ENCODE measurements at regions not wholly inside any gene's neighbourhood (a gene's known extent, or its start where the extent isn't known, plus 50 kb on each side); places are given as distances from the start of the nearest gene placed in this dataset.

DNA sequence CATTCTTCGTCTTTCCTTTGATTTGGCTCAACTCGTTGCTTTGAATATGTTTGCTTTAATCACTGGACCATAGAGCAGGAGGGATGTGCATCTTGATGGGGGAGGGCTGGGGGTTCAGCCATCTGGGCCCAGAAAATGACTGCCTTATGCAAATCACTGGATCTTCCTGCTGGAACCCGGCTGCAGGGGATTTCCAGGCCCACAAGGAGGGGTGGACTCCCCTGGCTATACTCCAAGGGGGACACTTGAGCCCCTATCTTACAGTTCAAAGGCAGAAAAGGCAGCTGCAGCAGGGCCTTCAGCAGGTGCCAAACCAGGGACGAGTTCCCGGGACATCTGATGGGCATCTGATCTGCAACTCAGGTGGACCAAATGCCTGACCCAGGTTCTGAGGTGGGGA is 122.5 kb downstream of the DICER1 start:
- Histone ChIP-seq H3K4me1 (ENCODE audit: control insufficient read depth, insufficient read depth, low read length) (no peaks in the 10 kb centered on the region), H3K27ac (ENCODE audit: low read depth, low read length) (no peak overlapping the region), H3K4me3 (ENCODE audit: low read depth, low read length) (no peak overlapping the region), H3K27me3 (ENCODE audit: control insufficient read depth, insufficient read depth, low read length) (no peaks in the 10 kb centered on the region), H3K9me3 (ENCODE audit: control insufficient read depth, insufficient read depth, low read length) (peaks cover 3% of the 10 kb centered on the region; the same call in 1 of the 2 replicates), H3K36me3 (ENCODE audit: control insufficient read depth, insufficient read depth, low read length) (no peaks in the 10 kb centered on the region), H3K9ac (ENCODE audit: low read depth, low read length) (no peak overlapping the region)

- no peak overlapping the region for H3K9ac ChIP-seq (ENCODE audit: low read depth, low read length)
- no peaks in the 10 kb centered on the region for H3K36me3 ChIP-seq (ENCODE audit: control insufficient read depth, insufficient read depth, low read length)
- peaks cover 3% of the 10 kb centered on the region; the same call in 1 of the 2 replicates for H3K9me3 ChIP-seq (ENCODE audit: control insufficient read depth, insufficient read depth, low read length)
- no peaks in the 10 kb centered on the region for H3K4me1 ChIP-seq (ENCODE audit: control insufficient read depth, insufficient read depth, low read length)
- no peaks in the 10 kb centered on the region for H3K27me3 ChIP-seq (ENCODE audit: control insufficient read depth, insufficient read depth, low read length)
- H3K27ac ChIP-seq (ENCODE audit: low read depth, low read length) = no peak overlapping the region
- H3K4me3 ChIP-seq (ENCODE audit: low read depth, low read length) = no peak overlapping the region
Observed at GRCh38 chr14:95033682-95034632, 123.4 kb downstream of the DICER1 start.

DNA sequence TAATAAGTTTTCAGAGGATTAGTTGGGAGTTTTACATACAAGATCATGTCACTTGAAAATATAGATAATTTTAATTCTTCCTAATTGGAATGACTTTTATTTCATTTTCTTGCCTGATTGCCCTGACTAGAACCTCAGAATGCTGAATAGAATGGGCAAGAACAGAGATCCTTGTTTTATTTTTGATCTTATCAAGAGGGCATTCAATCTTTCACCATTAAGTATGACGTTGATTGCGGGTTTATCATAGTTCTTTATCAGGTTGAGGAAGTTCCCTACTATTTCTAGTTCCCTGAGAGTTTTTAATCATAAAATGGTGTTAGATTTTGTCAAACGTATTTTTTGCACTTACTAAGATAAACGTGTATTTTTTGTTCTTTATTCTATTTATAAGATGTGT is 124.3 kb downstream of the DICER1 start:
- Histone ChIP-seq H3K4me3 (ENCODE audit: low read depth, low read length) (no peak overlapping the region), H3K4me1 (ENCODE audit: control insufficient read depth, insufficient read depth, low read length) (no peaks in the 10 kb centered on the region), H3K9ac (ENCODE audit: low read depth, low read length) (no peak overlapping the region), H3K9me3 (ENCODE audit: control insufficient read depth, insufficient read depth, low read length) (peaks cover 3% of the 10 kb centered on the region; the same call in 1 of the 2 replicates), H3K36me3 (ENCODE audit: control insufficient read depth, insufficient read depth, low read length) (no peaks in the 10 kb centered on the region), H3K27me3 (ENCODE audit: control insufficient read depth, insufficient read depth, low read length) (no peaks in the 10 kb centered on the region), H3K27ac (ENCODE audit: low read depth, low read length) (no peak overlapping the region)

DNA sequence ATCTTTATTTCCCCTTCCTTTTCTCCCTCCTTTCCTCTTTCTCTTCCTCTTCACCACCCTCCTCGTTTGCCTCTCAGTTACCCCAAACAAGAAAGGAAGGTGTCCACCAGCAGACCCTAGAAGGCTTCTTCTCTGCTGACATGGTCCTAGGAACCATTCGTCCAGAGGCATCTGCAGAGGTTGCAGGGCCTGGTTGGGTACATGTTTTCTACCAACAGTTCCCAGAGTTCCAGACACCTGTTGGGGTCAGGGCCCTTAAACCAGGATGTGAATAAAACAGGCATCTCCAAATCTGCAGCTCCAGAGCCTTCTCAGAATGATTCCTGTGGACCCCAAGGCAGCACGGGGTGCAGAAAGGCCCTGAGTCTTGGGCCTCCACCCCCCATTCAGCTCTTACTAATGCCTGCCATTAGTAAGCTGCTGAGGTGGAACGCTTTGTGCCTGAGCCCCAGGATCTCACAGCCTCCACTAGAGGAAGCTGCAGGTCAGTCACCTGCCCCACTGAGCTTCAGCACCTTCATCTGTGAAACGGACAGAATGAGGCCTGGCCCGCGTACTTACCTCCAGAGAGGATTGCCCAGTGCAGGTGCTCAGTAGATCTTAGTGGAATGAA is 130.4 kb downstream of the DICER1 start:
- Histone ChIP-seq H3K27me3 (ENCODE audit: control insufficient read depth, insufficient read depth, low read length) (no peaks in the 10 kb centered on the region), H3K9ac (ENCODE audit: low read depth, low read length) (no peak overlapping the region), H3K9me3 (ENCODE audit: control insufficient read depth, insufficient read depth, low read length) (peaks cover 2% of the 10 kb centered on the region; the same call in 1 of the 2 replicates), H3K27ac (ENCODE audit: low read depth, low read length) (no peak overlapping the region), H3K4me1 (ENCODE audit: control insufficient read depth, insufficient read depth, low read length) (no peaks in the 10 kb centered on the region), H3K36me3 (ENCODE audit: control insufficient read depth, insufficient read depth, low read length) (no peaks in the 10 kb centered on the region), H3K4me3 (ENCODE audit: low read depth, low read length) (no peak overlapping the region)

DNA sequence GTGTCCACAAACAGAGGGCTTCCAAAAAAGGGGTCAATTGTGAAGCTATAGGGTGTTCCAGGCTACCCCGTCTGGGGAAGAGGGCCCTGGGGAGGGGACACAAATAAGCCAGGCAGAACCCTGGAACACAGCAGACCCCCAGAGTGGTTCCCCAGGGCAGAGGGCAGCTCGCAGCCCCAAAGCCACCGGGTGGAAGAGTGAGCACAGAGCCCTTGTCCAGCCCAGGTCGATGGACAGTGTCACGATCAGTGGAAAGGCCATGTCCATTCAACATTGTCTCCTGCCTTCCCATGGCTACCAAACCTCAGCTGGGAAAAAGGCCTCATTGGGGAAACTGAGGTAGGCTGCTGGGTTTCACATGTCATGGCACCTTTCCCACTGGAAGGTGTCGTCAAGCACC is 131.4 kb downstream of the DICER1 start:
- Histone ChIP-seq H3K4me1 (ENCODE audit: control insufficient read depth, insufficient read depth, low read length) (no peaks in the 10 kb centered on the region), H3K36me3 (ENCODE audit: control insufficient read depth, insufficient read depth, low read length) (no peaks in the 10 kb centered on the region), H3K27me3 (ENCODE audit: control insufficient read depth, insufficient read depth, low read length) (no peaks in the 10 kb centered on the region), H3K4me3 (ENCODE audit: low read depth, low read length) (no peak overlapping the region), H3K27ac (ENCODE audit: low read depth, low read length) (no peak overlapping the region), H3K9ac (ENCODE audit: low read depth, low read length) (no peak overlapping the region), H3K9me3 (ENCODE audit: control insufficient read depth, insufficient read depth, low read length) (no peaks in the 10 kb centered on the region)

- Histone ChIP-seq H3K27me3 (ENCODE audit: control insufficient read depth, insufficient read depth, low read length) (no peaks in the 10 kb centered on the region), H3K4me1 (ENCODE audit: control insufficient read depth, insufficient read depth, low read length) (no peaks in the 10 kb centered on the region)
Observed at GRCh38 chr14:95025218-95025617, 132.1 kb downstream of the DICER1 start.

DNA sequence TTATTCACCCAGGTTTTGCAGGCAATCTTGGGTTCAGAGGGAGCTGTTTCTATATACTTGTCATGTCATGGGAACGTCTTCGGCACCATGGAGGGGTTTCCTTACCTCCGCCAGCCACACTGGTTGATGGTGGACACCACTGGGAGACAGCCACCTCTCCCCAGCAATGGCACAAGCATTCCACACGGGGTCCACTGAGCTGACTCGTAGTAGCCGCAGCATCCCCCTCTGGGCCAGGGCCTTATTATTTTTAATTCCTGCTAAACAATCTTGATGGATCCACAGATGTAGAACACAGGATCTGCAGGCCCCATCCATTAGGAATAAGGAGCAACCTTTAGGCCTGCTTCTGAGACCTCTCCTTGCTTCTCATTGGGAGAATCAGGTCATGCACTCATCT is 132.9 kb downstream of the DICER1 start:
- Histone ChIP-seq H3K27ac (ENCODE audit: low read depth, low read length) (no peak overlapping the region), H3K9ac (ENCODE audit: low read depth, low read length) (no peak overlapping the region), H3K27me3 (ENCODE audit: control insufficient read depth, insufficient read depth, low read length) (no peaks in the 10 kb centered on the region), H3K36me3 (ENCODE audit: control insufficient read depth, insufficient read depth, low read length) (no peaks in the 10 kb centered on the region), H3K9me3 (ENCODE audit: control insufficient read depth, insufficient read depth, low read length) (no peaks in the 10 kb centered on the region), H3K4me3 (ENCODE audit: low read depth, low read length) (no peak overlapping the region), H3K4me1 (ENCODE audit: control insufficient read depth, insufficient read depth, low read length) (no peaks in the 10 kb centered on the region)

More at GRCh38 chr14:95025218-95025617, 132.1 kb downstream of the DICER1 start:
- Histone ChIP-seq H3K9me3 (ENCODE audit: control insufficient read depth, insufficient read depth, low read length) (no peaks in the 10 kb centered on the region), H3K36me3 (ENCODE audit: control insufficient read depth, insufficient read depth, low read length) (no peaks in the 10 kb centered on the region), H3K9ac (ENCODE audit: low read depth, low read length) (no peak overlapping the region), H3K27ac (ENCODE audit: low read depth, low read length) (no peak overlapping the region), H3K4me3 (ENCODE audit: low read depth, low read length) (no peak overlapping the region)

DNA sequence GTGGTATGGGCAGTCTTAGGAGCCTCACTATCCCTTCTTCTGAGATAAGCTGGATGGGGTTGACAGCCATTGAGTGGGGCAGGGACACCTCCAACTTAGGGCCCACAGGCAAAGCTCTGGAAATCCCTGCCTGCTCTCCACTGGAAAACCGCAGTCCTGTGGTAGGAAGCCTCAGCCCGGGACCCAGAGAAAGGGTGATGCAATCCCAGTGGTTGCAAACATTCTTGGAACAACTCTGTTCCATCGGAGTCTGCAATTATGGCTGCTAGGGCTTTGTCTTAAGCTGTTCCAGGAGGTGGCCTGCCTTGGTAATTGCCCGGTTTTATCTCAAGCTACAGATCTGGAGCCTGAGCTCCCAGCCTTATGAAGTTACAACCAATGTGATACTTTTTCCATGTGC is 133.4 kb downstream of the DICER1 start:
- Histone ChIP-seq H3K9me3 (ENCODE audit: control insufficient read depth, insufficient read depth, low read length) (no peaks in the 10 kb centered on the region), H3K9ac (ENCODE audit: low read depth, low read length) (no peak overlapping the region), H3K27ac (ENCODE audit: low read depth, low read length) (no peak overlapping the region), H3K27me3 (ENCODE audit: control insufficient read depth, insufficient read depth, low read length) (no peaks in the 10 kb centered on the region), H3K4me3 (ENCODE audit: low read depth, low read length) (no peak overlapping the region), H3K36me3 (ENCODE audit: control insufficient read depth, insufficient read depth, low read length) (no peaks in the 10 kb centered on the region), H3K4me1 (ENCODE audit: control insufficient read depth, insufficient read depth, low read length) (no peaks in the 10 kb centered on the region)

- Histone ChIP-seq H3K27me3 (ENCODE audit: control insufficient read depth, insufficient read depth, low read length) (no peaks in the 10 kb centered on the region), H3K9me3 (ENCODE audit: control insufficient read depth, insufficient read depth, low read length) (no peaks in the 10 kb centered on the region), H3K4me1 (ENCODE audit: control insufficient read depth, insufficient read depth, low read length) (no peaks in the 10 kb centered on the region), H3K9ac (ENCODE audit: low read depth, low read length) (no peak overlapping the region), H3K4me3 (ENCODE audit: low read depth, low read length) (no peak overlapping the region), H3K36me3 (ENCODE audit: control insufficient read depth, insufficient read depth, low read length) (no peaks in the 10 kb centered on the region), H3K27ac (ENCODE audit: low read depth, low read length) (no peak overlapping the region)
Observed at GRCh38 chr14:95023115-95023514, 134.2 kb downstream of the DICER1 start.

- Histone ChIP-seq H3K4me1 (ENCODE audit: control insufficient read depth, insufficient read depth, low read length) (no peaks in the 10 kb centered on the region), H3K27me3 (ENCODE audit: control insufficient read depth, insufficient read depth, low read length) (no peaks in the 10 kb centered on the region), H3K4me3 (ENCODE audit: low read depth, low read length) (no peak overlapping the region), H3K27ac (ENCODE audit: low read depth, low read length) (no peak overlapping the region), H3K36me3 (ENCODE audit: control insufficient read depth, insufficient read depth, low read length) (no peaks in the 10 kb centered on the region), H3K9me3 (ENCODE audit: control insufficient read depth, insufficient read depth, low read length) (no peaks in the 10 kb centered on the region), H3K9ac (ENCODE audit: low read depth, low read length) (no peak overlapping the region)
Observed at GRCh38 chr14:95021588-95021987, 135.7 kb downstream of the DICER1 start.

DNA sequence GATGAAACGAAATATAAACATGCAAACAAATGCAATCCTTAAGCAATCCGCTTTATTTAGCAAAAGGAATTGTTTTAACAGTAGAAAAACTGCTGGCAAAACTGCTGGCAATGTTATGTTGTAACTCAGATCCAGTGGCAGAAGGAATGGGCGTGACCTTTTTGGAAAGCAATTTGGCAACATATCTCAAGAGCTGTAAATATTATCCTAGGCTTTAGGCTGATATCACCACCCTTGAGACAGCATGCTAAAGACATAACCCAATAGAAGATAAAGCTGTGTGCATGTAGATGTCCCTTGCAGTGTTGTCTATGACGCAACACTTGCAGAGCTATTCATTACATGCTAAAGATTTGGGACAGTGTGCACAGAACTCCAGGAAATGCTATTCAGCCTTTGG is 138.5 kb downstream of the DICER1 start:
- Histone ChIP-seq H3K4me3 (ENCODE audit: low read depth, low read length) (no peak overlapping the region), H3K9me3 (ENCODE audit: control insufficient read depth, insufficient read depth, low read length) (no peaks in the 10 kb centered on the region), H3K4me1 (ENCODE audit: control insufficient read depth, insufficient read depth, low read length) (no peaks in the 10 kb centered on the region), H3K27ac (ENCODE audit: low read depth, low read length) (no peak overlapping the region), H3K9ac (ENCODE audit: low read depth, low read length) (no peak overlapping the region), H3K27me3 (ENCODE audit: control insufficient read depth, insufficient read depth, low read length) (no peaks in the 10 kb centered on the region), H3K36me3 (ENCODE audit: control insufficient read depth, insufficient read depth, low read length) (no peaks in the 10 kb centered on the region)
